ENCODE measurements at regions not wholly inside any gene's neighbourhood (a gene's known extent, or its start where the extent isn't known, plus 50 kb on each side); places are given as distances from the start of the nearest gene placed in this dataset.

DNA sequence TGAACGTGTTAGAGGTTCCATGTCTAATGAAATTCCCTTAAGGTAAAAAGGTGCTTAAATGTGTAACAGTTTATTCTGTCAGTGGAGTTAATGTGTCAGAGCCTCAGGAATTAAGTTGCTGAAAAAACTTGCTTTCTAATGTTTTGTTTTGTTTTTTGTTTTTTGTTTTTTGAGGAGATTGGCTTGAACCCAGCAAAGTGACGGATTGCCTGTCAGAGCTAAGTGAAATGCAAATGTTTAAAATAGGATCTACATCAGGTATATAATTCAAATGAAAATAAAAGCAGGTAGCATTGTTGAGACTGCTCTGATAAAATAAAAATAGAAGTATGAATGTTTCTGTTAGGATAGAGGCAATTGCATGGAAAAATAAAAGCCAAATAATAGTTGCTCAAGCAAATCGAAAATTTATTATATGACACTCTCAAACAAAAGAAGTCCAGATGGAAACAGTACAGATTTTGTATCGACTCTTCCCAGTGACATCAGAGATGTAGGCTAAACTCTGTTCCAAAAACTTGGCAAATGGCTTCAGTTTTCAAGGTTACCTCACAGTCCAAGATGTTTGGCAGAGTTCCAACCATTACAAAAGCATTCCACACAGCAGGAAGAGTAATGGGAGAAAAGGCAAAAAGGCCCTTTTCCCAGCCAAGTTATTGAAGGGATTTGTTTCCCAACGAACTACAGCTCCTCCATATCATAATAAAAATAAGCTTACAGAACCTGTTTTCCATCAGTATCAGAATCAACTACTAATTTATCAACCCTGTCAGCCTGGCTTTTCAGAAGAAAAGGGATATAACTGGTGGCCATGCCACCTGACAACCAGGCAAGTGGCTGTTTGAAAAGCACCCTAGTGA lies 291.0 kb downstream of the TBL1XR1 start:
- Histone ChIP-seq H3K27ac (peak overlapping the region in 1 of 5 donors; percentile 51), H3K4me1 (replicated peaks in 1 of 2) (peaks cover 0 to 6% of the 10 kb centered on the region in 2 donors), H3K4me3 (no peak overlapping the region), H3K36me3 (replicated peaks in 1 of 2) (no peaks in the 10 kb centered on the region), H3K9me3 (replicated peaks in 1 of 3) (no peaks in the 10 kb centered on the region), H3K27me3 (no peaks in the 10 kb centered on the region)
- DNase-seq, result peak in 6 of 7 donors; percentile 16 to 60 (median 48)
- intact Hi-C loops (cut with DNase I), result no loop called here
- WGBS, 4 donors, result 34 to 50% (median 38%) methylated on average over 5 of the region's 5 CpGs
- no peak for TF ChIP-seq POLR2A (IDR thresholded peaks at IDR 0.05)
- no peak for TF ChIP-seq CTCF (IDR thresholded peaks at IDR 0.05)

DNA sequence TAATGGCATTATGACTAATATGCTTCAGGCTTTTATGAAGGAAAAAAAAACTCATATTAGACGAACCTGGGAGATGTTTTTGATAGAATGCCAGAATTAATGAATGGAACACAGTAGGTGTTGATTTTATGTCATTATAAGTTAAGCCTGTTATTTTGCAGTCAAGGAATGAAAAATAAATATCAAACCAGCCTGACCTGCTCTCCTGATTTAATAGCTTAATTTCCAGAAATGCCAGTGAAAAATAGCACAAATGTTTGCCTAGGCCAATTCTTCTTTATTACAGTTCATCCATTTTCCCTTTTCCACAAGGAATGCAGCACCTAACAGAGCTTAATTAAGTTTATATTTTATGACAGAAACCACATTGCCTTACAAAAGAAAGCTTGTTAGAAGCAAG lies 292.0 kb downstream of the TBL1XR1 start:
- H3K36me3 ChIP-seq (replicated peaks in 1 of 2), result no peaks in the 10 kb centered on the region
- no peaks in the 10 kb centered on the region for H3K27me3 ChIP-seq
- no peak overlapping the region for H3K4me3 ChIP-seq
- peaks cover 0 to 6% of the 10 kb centered on the region in 2 donors for H3K4me1 ChIP-seq (replicated peaks in 1 of 2)
- DNase-seq, result no peak
- H3K9me3 ChIP-seq (replicated peaks in 1 of 3), result no peaks in the 10 kb centered on the region
- intact Hi-C loops (cut with DNase I), result no loop called here
- TF ChIP-seq CTCF (IDR thresholded peaks at IDR 0.05) (no peak), POLR2A (IDR thresholded peaks at IDR 0.05) (no peak)
- H3K27ac ChIP-seq, result no peak overlapping the region
- WGBS, 4 donors, result 17 to 28% (median 23%) methylated on average over 1 of the region's 1 CpG

DNA sequence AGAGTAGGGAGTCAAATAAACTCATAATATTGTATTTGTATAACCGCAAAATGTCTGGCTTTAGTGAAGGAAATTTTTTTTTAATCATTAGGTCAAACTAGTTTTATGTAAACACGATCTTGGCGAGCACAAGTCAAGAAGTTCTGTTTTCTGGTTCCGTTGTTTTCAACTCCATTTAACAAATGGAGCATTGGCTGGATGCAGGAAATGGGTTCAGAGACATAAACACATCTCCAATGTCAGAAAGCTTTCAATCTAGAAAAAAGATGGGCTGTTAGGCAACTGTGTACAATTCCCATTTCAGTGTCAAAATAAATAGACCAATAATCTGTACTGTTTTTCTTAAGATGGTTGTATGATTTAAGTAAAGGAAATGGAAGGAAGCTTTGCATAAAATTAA lies 292.8 kb downstream of the TBL1XR1 start:
- Histone ChIP-seq H3K9me3 (replicated peaks in 1 of 3) (no peaks in the 10 kb centered on the region), H3K36me3 (replicated peaks in 1 of 2) (no peaks in the 10 kb centered on the region), H3K27me3 (no peaks in the 10 kb centered on the region), H3K4me3 (no peak overlapping the region), H3K4me1 (replicated peaks in 1 of 2) (peaks cover 0 to 6% of the 10 kb centered on the region in 2 donors), H3K27ac (no peak overlapping the region)
- DNase-seq, result no peak
- intact Hi-C loops (cut with DNase I), result no loop called here
- TF ChIP-seq POLR2A (IDR thresholded peaks at IDR 0.05) (no peak), CTCF (IDR thresholded peaks at IDR 0.05) (no peak)
- WGBS, 4 donors, result 83 to 90% (median 87%) methylated on average over 4 of the region's 4 CpGs

DNA sequence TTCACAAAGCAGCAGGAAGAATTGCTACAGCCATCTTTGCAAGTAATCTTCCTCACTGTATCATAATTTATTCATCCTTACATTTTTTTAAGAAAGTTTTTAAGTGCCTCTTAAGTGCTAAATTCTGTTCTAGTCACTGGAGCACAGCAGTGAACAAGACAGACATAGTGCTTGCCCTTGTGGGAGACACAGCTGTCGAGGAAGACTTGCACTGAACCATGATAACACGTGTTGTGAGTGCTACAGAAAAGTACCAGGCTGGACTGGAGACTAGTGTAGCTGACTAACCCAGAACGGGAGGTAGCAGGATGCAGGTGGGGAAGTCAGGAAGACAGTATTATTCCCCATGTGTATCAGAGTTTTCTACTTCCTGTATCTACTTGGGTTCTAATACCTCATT lies 300.6 kb downstream of the TBL1XR1 start:
- Histone ChIP-seq H3K9me3 (replicated peaks in 1 of 3) (no peaks in the 10 kb centered on the region), H3K27ac (no peak overlapping the region), H3K27me3 (no peaks in the 10 kb centered on the region), H3K4me3 (no peak overlapping the region), H3K36me3 (replicated peaks in 1 of 2) (no peaks in the 10 kb centered on the region), H3K4me1 (replicated peaks in 1 of 2) (no peaks in the 10 kb centered on the region)
- intact Hi-C loops (cut with DNase I), result no loop called here
- 57 to 72% (median 66%) methylated on average over 3 of the region's 3 CpGs for WGBS, 4 donors
- TF ChIP-seq CTCF (IDR thresholded peaks at IDR 0.05) (no peak), POLR2A (IDR thresholded peaks at IDR 0.05) (no peak)
- no peak for DNase-seq
